Colonic mucosa (tissue), 4 donors: ENCODE measurements at regions not wholly inside any gene's neighbourhood (a gene's known extent, or its start where the extent isn't known, plus 50 kb on each side); places are given as distances from the start of the nearest gene placed in this dataset.

Experiments
- DNase-seq: peaks from one replicate; pipeline ENCODE4 v3.0.0-alpha.2; 2020
- H3K27ac ChIP-seq: fragments of 200-600 bp; one replicate; pipeline ENCODE4 v1.8.0; 2021
- H3K27me3 ChIP-seq: fragments of 200-600 bp; one replicate; pipeline ENCODE4 v1.8.0; 2021
- H3K36me3 ChIP-seq: fragments of 200-600 bp; one replicate; pipeline ENCODE4 v1.8.0; 2021
- H3K4me1 ChIP-seq: fragments of 200-600 bp; one replicate; pipeline ENCODE4 v1.8.0; 2021; ENCODE audit warnings: mild to moderate bottlenecking
- H3K4me3 ChIP-seq: fragments of 200-600 bp; one replicate; pipeline ENCODE4 v1.8.0; 2021
- H3K9ac ChIP-seq, 2 donors: one replicate each; pipeline ENCODE4 v1.7.0; 2013; ENCODE audit warnings: control low read depth in 2 of 2, low read depth in 2 of 2, low read length in 2 of 2
- H3K9me3 ChIP-seq: fragments of 200-600 bp; one replicate; pipeline ENCODE4 v1.8.0; 2021
- CTCF ChIP-seq: fragments of 200-600 bp; IDR thresholded peaks from one replicate; pipeline ENCODE4 v1.8.0; 2022; ENCODE audit warnings: antibody characterized with exemption, mild to moderate bottlenecking
- intact Hi-C: fragments of 100-400 bp; cut with DNase I; formaldehyde crosslinking; loops from one replicate; pipeline ENCODE4 v1.14.1; 2022
- donor health status: healthy.
- donor health status: DM: no; HTN: no; CAD: no.
- donor health status: DM: no; HTN: no; CAD: no.

DNA sequence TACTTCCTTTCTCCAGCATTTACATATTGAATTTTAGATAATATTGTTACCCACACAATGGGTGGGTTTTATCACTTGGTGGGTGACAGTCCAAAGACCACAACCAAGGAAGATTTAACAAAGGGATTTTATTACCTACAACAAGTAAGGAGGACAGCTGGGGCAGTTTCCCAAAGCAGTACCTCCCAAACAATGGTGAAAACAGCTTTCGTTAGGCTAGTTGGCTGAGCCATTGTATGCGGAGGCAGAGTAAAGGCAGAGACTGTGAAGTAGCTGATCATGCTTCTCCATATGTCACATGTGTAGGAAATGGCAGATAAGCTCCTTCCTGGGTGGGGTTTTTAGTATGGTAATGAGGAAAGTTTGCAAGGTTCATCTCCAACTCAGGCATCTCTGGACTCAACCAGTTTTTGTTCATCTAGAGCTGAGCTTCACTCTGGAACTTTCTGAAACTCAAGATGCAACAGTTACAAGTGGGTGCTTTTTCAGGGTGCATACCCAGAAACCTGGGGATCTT, 104.3 kb upstream of the PSMD7 start:
- H3K9ac ChIP-seq: no peak overlapping the region
- H3K9me3 ChIP-seq: no peaks in the 10 kb centered on the region
- H3K4me3 ChIP-seq: no peak overlapping the region
- no peaks in the 10 kb centered on the region for H3K4me1 ChIP-seq
- no peak for TF ChIP-seq CTCF
- H3K27ac ChIP-seq: no peak overlapping the region
- intact Hi-C loops: no loop called here
- H3K27me3 ChIP-seq: no peaks in the 10 kb centered on the region
- no peaks in the 10 kb centered on the region for H3K36me3 ChIP-seq
- no peak for DNase-seq

DNA sequence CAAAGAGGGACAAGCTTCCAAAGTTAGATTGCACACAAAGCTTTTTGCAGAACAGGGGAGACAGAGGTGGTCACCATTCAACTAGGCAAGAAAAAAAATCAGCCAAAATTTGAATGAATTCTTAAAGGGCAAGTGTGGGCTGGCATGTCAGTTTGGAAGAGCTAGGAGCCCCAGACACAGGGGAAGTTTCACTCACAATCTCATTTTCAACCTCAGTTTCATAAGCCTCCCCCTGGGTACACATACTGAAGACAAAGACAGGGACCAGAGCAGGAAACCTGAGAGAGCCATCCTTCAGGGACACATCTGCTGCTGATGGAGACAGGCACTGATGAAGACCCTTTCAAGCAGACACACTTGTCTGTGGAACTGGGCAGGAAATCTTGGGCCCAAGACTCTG, 106.3 kb upstream of the PSMD7 start:
- Histone ChIP-seq H3K27me3 (no peaks in the 10 kb centered on the region), H3K9me3 (no peaks in the 10 kb centered on the region), H3K4me3 (no peak overlapping the region), H3K9ac (no peak overlapping the region), H3K27ac (no peak overlapping the region), H3K36me3 (no peaks in the 10 kb centered on the region), H3K4me1 (no peaks in the 10 kb centered on the region)
- TF ChIP-seq CTCF: no peak
- intact Hi-C loops: no loop called here
- DNase-seq: no peak

DNA sequence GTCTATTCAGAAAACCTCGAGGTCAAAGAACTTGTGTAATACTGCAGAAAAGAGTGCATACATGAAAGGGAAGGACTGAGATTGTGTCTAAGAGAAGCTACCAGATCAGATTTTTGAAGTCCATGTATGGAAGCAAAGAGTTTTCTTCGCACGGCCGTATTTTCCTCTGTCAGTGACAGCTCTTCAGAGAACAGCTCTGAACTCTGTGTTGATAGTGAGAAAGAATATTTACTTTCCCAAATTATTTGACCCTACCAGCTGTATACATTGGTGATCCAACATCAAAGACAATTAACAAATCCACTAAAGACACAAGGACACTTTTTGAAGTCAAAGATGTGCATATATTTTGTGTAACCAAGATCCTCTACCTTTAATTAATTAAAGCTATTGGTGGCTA, 107.8 kb upstream of the PSMD7 start:
- intact Hi-C loops: no loop called here
- no peaks in the 10 kb centered on the region for H3K36me3 ChIP-seq
- H3K27me3 ChIP-seq: no peaks in the 10 kb centered on the region
- H3K27ac ChIP-seq: no peak overlapping the region
- H3K4me3 ChIP-seq: no peak overlapping the region
- DNase-seq: no peak
- TF ChIP-seq CTCF: no peak
- H3K4me1 ChIP-seq: no peaks in the 10 kb centered on the region
- no peaks in the 10 kb centered on the region for H3K9me3 ChIP-seq
- H3K9ac ChIP-seq: no peak overlapping the region

DNA sequence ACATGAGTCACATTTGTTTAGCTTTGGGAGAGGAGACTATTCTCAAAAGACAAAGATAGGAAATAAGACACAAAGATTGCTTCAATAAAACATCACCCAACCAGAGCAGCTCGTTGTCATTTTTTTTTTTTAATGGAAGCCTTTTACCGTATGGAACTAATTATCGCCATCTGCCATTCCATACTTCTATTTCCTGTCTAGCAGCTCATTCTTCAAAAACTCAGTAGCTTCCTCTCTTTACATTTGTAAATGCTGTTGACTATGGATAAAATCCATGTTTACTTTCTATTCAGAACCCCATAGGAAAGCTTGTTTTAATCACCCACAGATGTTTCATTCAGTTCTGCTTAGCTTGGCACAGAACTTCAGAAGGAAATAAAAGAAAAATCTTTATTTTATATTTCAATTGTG, 110.0 kb upstream of the PSMD7 start:
- Histone ChIP-seq H3K9ac (no peak overlapping the region), H3K9me3 (no peaks in the 10 kb centered on the region), H3K4me1 (no peaks in the 10 kb centered on the region), H3K27ac (no peak overlapping the region), H3K36me3 (no peaks in the 10 kb centered on the region), H3K27me3 (no peaks in the 10 kb centered on the region), H3K4me3 (no peak overlapping the region)
- TF ChIP-seq CTCF: no peak
- DNase-seq: no peak
- intact Hi-C loops: no loop called here

GRCh38 chr16:74184839-74185238, 111.8 kb upstream of the PSMD7 start:
- H3K9me3 ChIP-seq: no peaks in the 10 kb centered on the region
- H3K9ac ChIP-seq: no peak overlapping the region
- no peaks in the 10 kb centered on the region for H3K27me3 ChIP-seq
- H3K4me1 ChIP-seq: no peaks in the 10 kb centered on the region
- no peak for TF ChIP-seq CTCF
- intact Hi-C loops: no loop called here
- H3K27ac ChIP-seq: no peak overlapping the region
- no peak overlapping the region for H3K4me3 ChIP-seq
- H3K36me3 ChIP-seq: no peaks in the 10 kb centered on the region
- no peak for DNase-seq
